Colonic mucosa (tissue), 4 donors: ENCODE measurements at regions not wholly inside any gene's neighbourhood (a gene's known extent, or its start where the extent isn't known, plus 50 kb on each side); places are given as distances from the start of the nearest gene placed in this dataset.

Experiments used
- DNase-seq: peaks from one replicate; pipeline ENCODE4 v3.0.0-alpha.2; 2020
- H3K27ac ChIP-seq: fragments of 200-600 bp; one replicate; pipeline ENCODE4 v1.8.0; 2021
- H3K27me3 ChIP-seq: fragments of 200-600 bp; one replicate; pipeline ENCODE4 v1.8.0; 2021
- H3K36me3 ChIP-seq: fragments of 200-600 bp; one replicate; pipeline ENCODE4 v1.8.0; 2021
- H3K4me1 ChIP-seq: fragments of 200-600 bp; one replicate; pipeline ENCODE4 v1.8.0; 2021; ENCODE audit warnings: mild to moderate bottlenecking
- H3K4me3 ChIP-seq: fragments of 200-600 bp; one replicate; pipeline ENCODE4 v1.8.0; 2021
- H3K9ac ChIP-seq, 2 donors: one replicate each; pipeline ENCODE4 v1.7.0; 2013; ENCODE audit warnings: control low read depth in 2 of 2, low read depth in 2 of 2, low read length in 2 of 2
- H3K9me3 ChIP-seq: fragments of 200-600 bp; one replicate; pipeline ENCODE4 v1.8.0; 2021
- CTCF ChIP-seq: fragments of 200-600 bp; IDR thresholded peaks from one replicate; pipeline ENCODE4 v1.8.0; 2022; ENCODE audit warnings: antibody characterized with exemption, mild to moderate bottlenecking
- intact Hi-C: fragments of 100-400 bp; cut with DNase I; formaldehyde crosslinking; loops from one replicate; pipeline ENCODE4 v1.14.1; 2022
- donor health status: healthy.
- donor health status: DM: no; HTN: no; CAD: no.
- donor health status: DM: no; HTN: no; CAD: no.

- Histone ChIP-seq H3K27ac (no peak overlapping the region), H3K36me3 (no peaks in the 10 kb centered on the region), H3K9me3 (no peaks in the 10 kb centered on the region), H3K27me3 (no peaks in the 10 kb centered on the region), H3K4me3 (no peak overlapping the region), H3K9ac (no peak overlapping the region), H3K4me1 (no peaks in the 10 kb centered on the region)
- no peak for TF ChIP-seq CTCF
- no peak for DNase-seq
- intact Hi-C loops, result no loop called here
These were observed 114.5 kb upstream of the RASSF8 start for GRCh38 chr12:25843976-25844375.

DNA sequence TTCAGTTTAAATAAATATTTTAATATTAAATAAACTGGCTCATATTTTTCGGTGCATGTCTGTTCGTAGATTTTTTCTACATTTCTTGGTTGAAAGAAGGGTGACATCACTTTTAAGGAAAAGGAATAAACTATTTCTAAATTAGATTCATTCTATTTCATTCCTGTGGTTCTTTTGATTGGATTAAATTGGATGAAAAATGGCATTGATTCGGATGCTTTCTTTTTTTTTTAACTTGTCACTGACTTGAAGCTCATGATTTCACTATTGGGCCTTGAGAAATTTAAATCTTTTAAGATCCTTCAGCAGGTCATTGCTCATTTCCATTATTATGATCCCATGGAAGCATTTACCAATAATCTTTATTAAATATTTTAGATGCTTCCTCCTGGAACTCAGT lies 113.1 kb upstream of the RASSF8 start:
- DNase-seq, result no peak
- no peak overlapping the region for H3K4me3 ChIP-seq
- no peaks in the 10 kb centered on the region for H3K36me3 ChIP-seq
- no peaks in the 10 kb centered on the region for H3K9me3 ChIP-seq
- H3K27me3 ChIP-seq, result no peaks in the 10 kb centered on the region
- intact Hi-C loops, result no loop called here
- H3K27ac ChIP-seq, result no peak overlapping the region
- H3K4me1 ChIP-seq, result no peaks in the 10 kb centered on the region
- no peak overlapping the region for H3K9ac ChIP-seq
- no peak for TF ChIP-seq CTCF

GRCh38 chr12:25852792-25853191 lies 105.7 kb upstream of the RASSF8 start:
- intact Hi-C loops, result no loop called here
- no peak overlapping the region for H3K9ac ChIP-seq
- H3K27me3 ChIP-seq, result no peaks in the 10 kb centered on the region
- H3K27ac ChIP-seq, result no peak overlapping the region
- no peaks in the 10 kb centered on the region for H3K4me1 ChIP-seq
- no peak for TF ChIP-seq CTCF
- no peaks in the 10 kb centered on the region for H3K9me3 ChIP-seq
- H3K36me3 ChIP-seq, result no peaks in the 10 kb centered on the region
- DNase-seq, result no peak
- H3K4me3 ChIP-seq, result no peak overlapping the region

DNA sequence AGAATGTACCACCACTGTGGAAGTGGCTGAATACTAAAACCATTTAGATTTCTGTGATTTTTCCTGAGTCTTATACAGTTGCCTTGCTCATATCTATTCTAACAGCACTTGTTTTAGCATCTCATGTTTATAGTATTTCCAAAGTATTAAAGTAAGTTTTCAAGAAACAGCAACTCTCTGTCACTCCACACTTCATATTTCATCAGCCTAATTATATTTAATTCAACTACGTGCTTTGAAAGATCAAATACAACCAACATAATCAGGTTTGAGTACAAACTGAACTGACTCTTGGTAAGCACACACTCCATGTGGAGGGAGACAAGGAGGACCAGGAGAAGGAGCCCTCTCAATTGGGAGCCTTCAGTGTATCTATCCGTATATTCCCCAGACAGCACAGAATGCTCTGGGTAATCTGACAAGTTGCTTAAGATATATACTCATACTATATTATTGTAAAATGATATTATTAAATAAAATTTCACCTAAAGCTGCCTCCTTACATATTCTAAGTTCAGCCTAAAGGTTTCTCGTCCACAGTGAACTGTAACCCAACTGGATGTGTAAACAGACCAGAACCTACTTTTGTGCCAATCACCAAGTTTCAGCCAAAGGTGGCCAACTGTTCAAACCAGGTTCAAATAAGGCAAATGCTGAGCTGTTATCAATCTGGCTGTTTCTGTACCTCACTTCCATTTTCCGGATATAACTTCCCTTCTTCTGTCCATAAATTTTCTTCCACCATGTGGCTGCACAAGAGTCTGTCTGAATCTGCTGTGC lies 105.0 kb upstream of the RASSF8 start:
- H3K9me3 ChIP-seq, result no peaks in the 10 kb centered on the region
- no peak for DNase-seq
- no peak overlapping the region for H3K9ac ChIP-seq
- TF ChIP-seq CTCF, result no peak
- H3K27ac ChIP-seq, result no peak overlapping the region
- no peaks in the 10 kb centered on the region for H3K36me3 ChIP-seq
- intact Hi-C loops, result no loop called here
- H3K4me1 ChIP-seq, result no peaks in the 10 kb centered on the region
- no peak overlapping the region for H3K4me3 ChIP-seq
- no peaks in the 10 kb centered on the region for H3K27me3 ChIP-seq

DNA sequence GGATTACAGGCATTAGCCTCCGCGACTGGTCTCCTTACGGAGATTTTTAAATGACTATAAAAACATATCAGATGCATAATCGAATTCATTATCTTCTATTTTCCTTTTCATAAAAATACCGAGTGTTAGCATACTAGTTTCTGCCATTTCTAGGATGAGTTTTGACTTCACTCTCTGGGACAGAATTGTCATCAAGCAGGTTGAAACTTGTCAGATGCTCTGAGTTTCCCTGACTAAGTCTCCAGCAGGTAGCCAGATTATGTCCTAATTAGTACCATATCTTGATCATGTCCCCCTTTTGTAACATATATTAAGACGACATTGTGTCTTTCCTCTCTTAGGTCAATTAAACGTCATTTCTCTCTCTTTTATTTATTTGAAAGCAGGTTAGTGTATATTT lies 103.5 kb upstream of the RASSF8 start:
- Histone ChIP-seq H3K36me3 (no peaks in the 10 kb centered on the region), H3K9me3 (no peaks in the 10 kb centered on the region), H3K4me3 (no peak overlapping the region), H3K9ac (no peak overlapping the region), H3K27me3 (no peaks in the 10 kb centered on the region), H3K4me1 (no peaks in the 10 kb centered on the region), H3K27ac (no peak overlapping the region)
- no peak for DNase-seq
- TF ChIP-seq CTCF, result no peak
- intact Hi-C loops, result no loop called here
